GM12878 (cell line): ENCODE measurements at regions not wholly inside any gene's neighbourhood (a gene's known extent, or its start where the extent isn't known, plus 50 kb on each side); places are given as distances from the start of the nearest gene placed in this dataset.

Source experiments
- ATAC-seq: fragments of 200-7000 bp; cut with Tn5 transposase; 3 replicates; pipeline ENCODE4 v1.9.1; 2020; ENCODE audit warnings: mild to moderate bottlenecking, moderate library complexity
- BruUV-seq: library from RNA; stranded (reverse); fragments of 400-500 nt; replicated peaks from 2 replicates; lab custom pipeline; 2021; lab: Mats Ljungman, UMichigan
- CTCF ChIA-PET: fragments of 300-600 bp; sonication (Branson Sonifier 250); formaldehyde crosslinking; extraction: SDS; loops from one replicate; lab custom pipeline; 2021; ENCODE audit warnings: inconsistent platforms; lab: Yijun Ruan, JAX
- POLR2A ChIA-PET: fragments of 350-600 bp; formaldehyde crosslinking; extraction: SDS; loops from one replicate; lab custom pipeline; 2021; ENCODE audit warnings: inconsistent platforms; lab: Charles Lee
- RAD21 ChIA-PET: fragments of 300-600 bp; sonication (Branson Sonifier 250); formaldehyde crosslinking; loops from one replicate; lab custom pipeline; 2023; ENCODE audit warnings: antibody characterized with exemption; ENCODE audit not compliant: unreplicated experiment; lab: Charles Lee
- SMC1A ChIA-PET: fragments of 300-600 bp; sonication (Branson Sonifier 250); formaldehyde crosslinking; loops from one replicate; lab custom pipeline; 2023; ENCODE audit not compliant: unreplicated experiment, uncharacterized antibody; lab: Charles Lee
- DNase-seq: peaks from one replicate; pipeline ENCODE4 v3.0.0-alpha.2; 2011; ENCODE audit warnings: low read depth, low spot score
- FAIRE-seq: peaks from 3 replicates; lab custom pipeline; 2011; peaks lifted over from hg19 to GRCh38; lab: Jason Lieb, UNC
- H2AFZ ChIP-seq: 2 replicates; pipeline ENCODE4 v1.6.0; 2011; ENCODE audit warnings: low read depth, low read length, control low read depth; ENCODE audit not compliant: control insufficient read depth
- H3K27ac ChIP-seq: 2 replicates; pipeline ENCODE4 v1.5.1; 2011; ENCODE audit warnings: control low read depth; ENCODE audit not compliant: control insufficient read depth, insufficient read depth
- H3K27me3 ChIP-seq, 2 experiments: replicated peaks in 1 of 2; 2 replicates each; pipeline versions ENCODE4 v1.6.0 to v1.6.1; 2011; ENCODE audit warnings: low read length in 1 of 2; ENCODE audit not compliant: control insufficient read depth in 2 of 2, insufficient read depth in 2 of 2
- H3K36me3 ChIP-seq, 2 experiments: 2 replicates each; pipeline ENCODE4 v1.5.1; 2011; ENCODE audit warnings: low read length in 1 of 2; ENCODE audit not compliant: control insufficient read depth in 2 of 2, insufficient read depth in 2 of 2
- H3K4me1 ChIP-seq: 2 replicates; pipeline ENCODE4 v1.6.1; 2011; ENCODE audit warnings: mild to moderate bottlenecking, low read length, moderate library complexity, mixed read lengths; ENCODE audit not compliant: control insufficient read depth, insufficient read depth
- H3K4me2 ChIP-seq: 2 replicates; pipeline ENCODE4 v1.6.0; 2011; ENCODE audit warnings: control low read depth; ENCODE audit not compliant: control insufficient read depth, insufficient read depth
- H3K4me3 ChIP-seq: fragments of 200-600 bp; sonication (generic); 2 replicates; pipeline ENCODE4 v1.5.1; 2016
- H3K79me2 ChIP-seq: 2 replicates; pipeline ENCODE4 v1.6.0; 2011; ENCODE audit warnings: low read length; ENCODE audit not compliant: control insufficient read depth, insufficient read depth
- H3K9ac ChIP-seq: 2 replicates; pipeline ENCODE4 v1.8.0; 2011; ENCODE audit warnings: low read length, control low read depth, mixed read lengths; ENCODE audit not compliant: control insufficient read depth, insufficient read depth
- H3K9me3 ChIP-seq: replicated peaks from 3 replicates; pipeline ENCODE4 v1.5.1; 2011; ENCODE audit warnings: mild to moderate bottlenecking, low read length; ENCODE audit not compliant: control insufficient read depth, insufficient read depth
- H4K20me1 ChIP-seq: 2 replicates; pipeline ENCODE4 v1.6.0; 2011; ENCODE audit not compliant: control insufficient read depth, insufficient read depth
- BACH1 ChIP-seq: fragments of 450-650 bp; IDR thresholded peaks from 2 replicates; pipeline ENCODE4 v1.6.1; 2017; ENCODE audit warnings: mild to moderate bottlenecking, borderline replicate concordance
- CEBPZ ChIP-seq: fragments of 150-350 bp; IDR thresholded peaks from 2 replicates; pipeline ENCODE4 v1.6.1; 2016; ENCODE audit warnings: low read depth, low read length
- CTCF ChIP-seq, 3 experiments: IDR thresholded peaks in 2 of 3; conservative IDR thresholded peaks in 1 of 3; 2 replicates each; pipeline ENCODE4 v1.5.1; 2011; ENCODE audit warnings: low read depth in 3 of 3, low read length in 3 of 3, mild to moderate bottlenecking in 3 of 3, control low read depth in 2 of 3, moderate library complexity in 2 of 3, inconsistent platforms in 1 of 3, mixed read lengths in 1 of 3; ENCODE audit not compliant: control insufficient read depth in 2 of 3, insufficient read depth in 1 of 3; ENCODE audit errors: extremely low read depth in 1 of 3
- E2F8 ChIP-seq: fragments of 450-650 bp; IDR thresholded peaks from 2 replicates; pipeline ENCODE4 v1.6.1; 2018; ENCODE audit warnings: mild to moderate bottlenecking, low read depth, moderate library complexity; ENCODE audit not compliant: partially characterized antibody
- EED ChIP-seq: sonication (generic); IDR thresholded peaks from 2 replicates; pipeline ENCODE4 v1.6.1; 2016; ENCODE audit warnings: antibody characterized with exemption, low read depth
- EGR1 ChIP-seq, 2 experiments: IDR thresholded peaks; 1 replicate in 1 of 2; 2 replicates in 1 of 2; pipeline ENCODE4 v1.6.1; 2011 to 2012; ENCODE audit warnings: low read depth in 2 of 2, low read length in 2 of 2, borderline replicate concordance in 1 of 2, mild to moderate bottlenecking in 1 of 2, moderate library complexity in 1 of 2
- EP300 ChIP-seq, 2 experiments: fragments of 150-350 bp in 1 of 2; IDR thresholded peaks; 2 replicates each; pipeline ENCODE4 v1.6.1; 2011 to 2012; ENCODE audit warnings: low read depth in 2 of 2, low read length in 2 of 2, borderline replicate concordance in 1 of 2, improper control_type of control experiment in 1 of 2, inconsistent platforms in 1 of 2; ENCODE audit not compliant: control insufficient read depth in 1 of 2
- ESRRA ChIP-seq: IDR thresholded peaks from 2 replicates; pipeline ENCODE4 v1.6.1; 2012; ENCODE audit warnings: mild to moderate bottlenecking, low read length, improper control_type of control experiment
- MYC ChIP-seq: IDR thresholded peaks from 2 replicates; pipeline ENCODE4 v1.6.1; 2011; ENCODE audit warnings: mild to moderate bottlenecking, low read length, moderate library complexity, inconsistent platforms; ENCODE audit not compliant: insufficient read depth, insufficient replicate concordance, insufficient read length, severe bottlenecking
- RAD21 ChIP-seq: IDR thresholded peaks from 2 replicates; pipeline ENCODE4 v1.6.1; 2011; ENCODE audit warnings: mild to moderate bottlenecking, low read depth, low read length, moderate library complexity; ENCODE audit not compliant: insufficient read depth
- TCF12 ChIP-seq: IDR thresholded peaks from 2 replicates; pipeline ENCODE4 v1.6.1; 2011; ENCODE audit warnings: low read depth, mild to moderate bottlenecking, low read length
- USF1 ChIP-seq: IDR thresholded peaks from 2 replicates; pipeline ENCODE4 v1.6.1; 2011; ENCODE audit warnings: borderline replicate concordance, low read depth, mild to moderate bottlenecking, moderate library complexity, mixed read lengths, low read length; ENCODE audit not compliant: insufficient read depth; ENCODE audit errors: extremely low read length
- WRNIP1 ChIP-seq: IDR thresholded peaks from 2 replicates; pipeline ENCODE4 v1.6.1; 2011; ENCODE audit warnings: low read depth, low read length, improper control_type of control experiment, borderline replicate concordance
- WGBS: methylation state at CpG from one replicate; pipeline ENCODE4 v1.1.6; 2016; ENCODE audit warnings: low lambda C conversion rate; ENCODE audit not compliant: insufficient replicate concordance, insufficient coverage; ENCODE audit errors: missing lambda C conversion rate; 5-methylcytosine and 5-hydroxymethylcytosine counted together
- in situ Hi-C: fragments of 300-500 bp; cut with MboI; formaldehyde crosslinking; loops from 9 replicates; pipeline ENCODE4 v1.14.3; 2018; ENCODE audit warnings: mixed read lengths
- intact Hi-C: fragments of 100-400 bp; cut with micrococcal nuclease; formaldehyde crosslinking; loops from one replicate; pipeline ENCODE4 v1.14.2; 2022; ENCODE audit not compliant: unreplicated experiment

- no peak for TF ChIP-seq CEBPZ
- TF ChIP-seq RAD21: no peak
These were observed 427.1 kb downstream of the RPS29 start (continued) for GRCh38 chr14:49159081-49159480.

GRCh38 chr14:49139593-49139992, 446.6 kb downstream of the RPS29 start:
- Histone ChIP-seq H3K9ac (no peak overlapping the region), H3K79me2 (no peaks in the 10 kb centered on the region), H3K4me1 (no peaks in the 10 kb centered on the region), H3K9me3 (no peaks in the 10 kb centered on the region), H4K20me1 (no peaks in the 10 kb centered on the region), H2AFZ (no peak overlapping the region), H3K36me3 (no peaks in the 10 kb centered on the region), H3K4me3 (no peak overlapping the region), H3K27me3 (no peaks in the 10 kb centered on the region), H3K4me2 (no peak overlapping the region), H3K27ac (no peak overlapping the region)
- ATAC-seq (no peak), FAIRE-seq (no peak), DNase-seq (no peak)
- in situ Hi-C loops (no loop called here), intact Hi-C loops (no loop called here)
- SMC1A ChIA-PET: no interaction called here
- RAD21 ChIA-PET: interaction anchor here (0.6 kb wide), 1 partner anchor 224 kb away, joined by 3 read pairs; no protein-coding TSS in a partner anchor
- CTCF ChIA-PET: no interaction called here
- no TSS peak for BruUV-seq
- POLR2A ChIA-PET: no interaction called here
- 6% methylated on average over 1 of the region's 1 CpG for WGBS
- TF ChIP-seq EP300 (IDR thresholded peaks at IDR 0.05; ENCODE audit: borderline replicate concordance in 1 of 2, control insufficient read depth in 1 of 2, low read depth in 2 of 2, low read length in 2 of 2) (no peak), CTCF (IDR thresholded peaks at IDR 0.05 in 2 of 3, conservative IDR thresholded peaks at IDR 0.05 in 1 of 3; ENCODE audit: control insufficient read depth in 2 of 3, extremely low read depth in 1 of 3, insufficient read depth in 1 of 3, low read depth in 3 of 3, low read length in 3 of 3) (no peak), USF1 (no peak), ESRRA (no peak), BACH1 (no peak), TCF12 (no peak), MYC (no peak), EED (no peak), E2F8 (no peak), WRNIP1 (no peak), EGR1 (IDR thresholded peaks at IDR 0.05; ENCODE audit: borderline replicate concordance in 1 of 2, low read depth in 2 of 2, low read length in 2 of 2) (no peak)
